ENCODE measurements at regions not wholly inside any gene's neighbourhood (a gene's known extent, or its start where the extent isn't known, plus 50 kb on each side); places are given as distances from the start of the nearest gene placed in this dataset.

DNA sequence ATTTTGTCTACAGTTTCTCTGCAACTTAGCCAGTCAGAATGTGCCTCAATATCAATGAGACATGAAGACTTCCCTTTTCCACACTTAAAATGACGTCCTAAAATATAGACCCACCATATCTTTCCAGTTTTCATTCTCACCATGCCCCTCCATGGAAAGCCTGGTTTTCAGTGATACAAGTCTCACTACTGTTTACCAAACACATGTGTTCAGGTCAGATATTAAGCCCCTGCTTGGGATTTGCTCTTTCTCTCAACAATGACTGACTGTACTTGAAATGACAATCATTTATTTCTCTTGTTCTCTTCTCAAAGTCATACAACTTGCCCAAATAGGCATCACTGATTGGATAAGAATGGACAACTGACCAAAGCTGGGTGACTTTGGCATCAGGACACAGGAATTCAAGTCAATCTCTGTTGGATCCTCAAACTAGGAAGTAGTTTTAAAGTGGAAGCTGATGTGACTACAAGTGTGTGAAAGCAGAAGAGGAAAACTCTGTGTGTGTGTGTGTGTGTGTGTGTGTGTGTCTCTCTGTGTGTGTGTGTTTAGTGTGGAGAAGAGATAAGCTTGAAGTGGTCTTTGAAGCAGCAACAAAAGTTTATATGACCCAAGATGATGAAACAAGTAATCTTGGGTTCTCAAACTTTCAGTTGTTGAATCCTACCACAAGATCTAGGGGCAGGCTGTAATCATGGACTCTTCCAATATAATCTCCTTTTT is 217.4 kb upstream of the FGF13 start:
- TF ChIP-seq, protein P1, sequence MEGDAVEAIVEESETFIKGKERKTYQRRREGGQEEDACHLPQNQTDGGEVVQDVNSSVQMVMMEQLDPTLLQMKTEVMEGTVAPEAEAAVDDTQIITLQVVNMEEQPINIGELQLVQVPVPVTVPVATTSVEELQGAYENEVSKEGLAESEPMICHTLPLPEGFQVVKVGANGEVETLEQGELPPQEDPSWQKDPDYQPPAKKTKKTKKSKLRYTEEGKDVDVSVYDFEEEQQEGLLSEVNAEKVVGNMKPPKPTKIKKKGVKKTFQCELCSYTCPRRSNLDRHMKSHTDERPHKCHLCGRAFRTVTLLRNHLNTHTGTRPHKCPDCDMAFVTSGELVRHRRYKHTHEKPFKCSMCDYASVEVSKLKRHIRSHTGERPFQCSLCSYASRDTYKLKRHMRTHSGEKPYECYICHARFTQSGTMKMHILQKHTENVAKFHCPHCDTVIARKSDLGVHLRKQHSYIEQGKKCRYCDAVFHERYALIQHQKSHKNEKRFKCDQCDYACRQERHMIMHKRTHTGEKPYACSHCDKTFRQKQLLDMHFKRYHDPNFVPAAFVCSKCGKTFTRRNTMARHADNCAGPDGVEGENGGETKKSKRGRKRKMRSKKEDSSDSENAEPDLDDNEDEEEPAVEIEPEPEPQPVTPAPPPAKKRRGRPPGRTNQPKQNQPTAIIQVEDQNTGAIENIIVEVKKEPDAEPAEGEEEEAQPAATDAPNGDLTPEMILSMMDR (IDR thresholded peaks at IDR 0.05), result no peak
- TF ChIP-seq POLR2A (IDR thresholded peaks at IDR 0.05), result no peak
